ENCODE measurements at regions not wholly inside any gene's neighbourhood (a gene's known extent, or its start where the extent isn't known, plus 50 kb on each side); places are given as distances from the start of the nearest gene placed in this dataset.

DNA sequence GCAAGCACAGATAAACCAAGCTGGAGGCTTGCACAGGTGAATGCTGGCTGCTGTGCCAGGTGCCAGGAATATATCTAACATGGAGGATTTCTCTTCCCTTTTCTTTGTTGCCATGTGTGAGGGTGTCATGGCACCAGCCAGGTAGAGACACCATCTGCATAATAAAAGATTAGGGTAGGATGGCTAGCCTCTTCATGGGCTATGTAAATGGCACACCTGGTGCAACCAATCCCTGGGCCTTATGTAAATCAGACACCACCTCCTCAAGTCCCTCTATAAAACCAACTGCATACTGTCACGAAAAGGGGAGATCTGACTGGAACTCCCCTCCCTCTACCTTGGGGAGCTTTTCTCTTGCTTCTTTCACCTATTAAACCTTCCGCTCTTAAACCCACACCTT lies 322.5 kb upstream of the POM121L12 start:
- H3K27ac Mint-ChIP-seq (ENCODE audit: unreplicated experiment): no peak overlapping the region
- no peak for DNase-seq
- no peaks in the 10 kb centered on the region for H3K4me1 Mint-ChIP-seq (ENCODE audit: low read depth, unreplicated experiment)
- H3K27me3 Mint-ChIP-seq (ENCODE audit: unreplicated experiment): no peaks in the 10 kb centered on the region
- no peaks in the 10 kb centered on the region for H3K36me3 Mint-ChIP-seq (ENCODE audit: unreplicated experiment)
- H3K9me3 Mint-ChIP-seq (ENCODE audit: unreplicated experiment): no peaks in the 10 kb centered on the region
- H3K4me3 Mint-ChIP-seq (ENCODE audit: unreplicated experiment): no peak overlapping the region
- TF ChIP-seq, protein P1, sequence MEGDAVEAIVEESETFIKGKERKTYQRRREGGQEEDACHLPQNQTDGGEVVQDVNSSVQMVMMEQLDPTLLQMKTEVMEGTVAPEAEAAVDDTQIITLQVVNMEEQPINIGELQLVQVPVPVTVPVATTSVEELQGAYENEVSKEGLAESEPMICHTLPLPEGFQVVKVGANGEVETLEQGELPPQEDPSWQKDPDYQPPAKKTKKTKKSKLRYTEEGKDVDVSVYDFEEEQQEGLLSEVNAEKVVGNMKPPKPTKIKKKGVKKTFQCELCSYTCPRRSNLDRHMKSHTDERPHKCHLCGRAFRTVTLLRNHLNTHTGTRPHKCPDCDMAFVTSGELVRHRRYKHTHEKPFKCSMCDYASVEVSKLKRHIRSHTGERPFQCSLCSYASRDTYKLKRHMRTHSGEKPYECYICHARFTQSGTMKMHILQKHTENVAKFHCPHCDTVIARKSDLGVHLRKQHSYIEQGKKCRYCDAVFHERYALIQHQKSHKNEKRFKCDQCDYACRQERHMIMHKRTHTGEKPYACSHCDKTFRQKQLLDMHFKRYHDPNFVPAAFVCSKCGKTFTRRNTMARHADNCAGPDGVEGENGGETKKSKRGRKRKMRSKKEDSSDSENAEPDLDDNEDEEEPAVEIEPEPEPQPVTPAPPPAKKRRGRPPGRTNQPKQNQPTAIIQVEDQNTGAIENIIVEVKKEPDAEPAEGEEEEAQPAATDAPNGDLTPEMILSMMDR (IDR thresholded peaks at IDR 0.05; ENCODE audit: partially characterized antibody, unreplicated experiment): no peak

DNA sequence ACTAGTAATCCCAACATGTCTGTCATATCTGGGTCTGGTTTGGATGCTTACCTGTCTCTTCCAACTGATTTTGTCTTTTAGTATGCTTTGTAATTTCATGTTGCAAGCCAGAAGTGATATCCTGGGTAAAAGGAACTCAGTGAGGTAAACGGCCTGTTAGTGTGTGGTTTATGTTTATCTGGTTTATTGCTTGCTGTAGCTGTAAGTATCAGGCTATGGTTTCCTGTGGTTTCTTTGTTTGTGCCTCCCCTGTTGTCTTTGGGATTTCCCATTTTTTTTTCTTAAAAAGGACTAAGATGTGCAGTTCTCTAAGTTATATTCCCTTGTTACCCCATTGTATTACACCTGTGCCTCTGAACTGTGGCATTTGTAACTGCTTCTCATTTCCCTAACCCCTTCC lies 323.5 kb upstream of the POM121L12 start:
- H3K27me3 Mint-ChIP-seq (ENCODE audit: unreplicated experiment): no peaks in the 10 kb centered on the region
- no peak overlapping the region for H3K27ac Mint-ChIP-seq (ENCODE audit: unreplicated experiment)
- TF ChIP-seq, protein P1 (IDR thresholded peaks at IDR 0.05; ENCODE audit: partially characterized antibody, unreplicated experiment): no peak
- H3K4me3 Mint-ChIP-seq (ENCODE audit: unreplicated experiment): no peak overlapping the region
- no peaks in the 10 kb centered on the region for H3K9me3 Mint-ChIP-seq (ENCODE audit: unreplicated experiment)
- DNase-seq: no peak
- no peaks in the 10 kb centered on the region for H3K4me1 Mint-ChIP-seq (ENCODE audit: low read depth, unreplicated experiment)
- H3K36me3 Mint-ChIP-seq (ENCODE audit: unreplicated experiment): no peaks in the 10 kb centered on the region

DNA sequence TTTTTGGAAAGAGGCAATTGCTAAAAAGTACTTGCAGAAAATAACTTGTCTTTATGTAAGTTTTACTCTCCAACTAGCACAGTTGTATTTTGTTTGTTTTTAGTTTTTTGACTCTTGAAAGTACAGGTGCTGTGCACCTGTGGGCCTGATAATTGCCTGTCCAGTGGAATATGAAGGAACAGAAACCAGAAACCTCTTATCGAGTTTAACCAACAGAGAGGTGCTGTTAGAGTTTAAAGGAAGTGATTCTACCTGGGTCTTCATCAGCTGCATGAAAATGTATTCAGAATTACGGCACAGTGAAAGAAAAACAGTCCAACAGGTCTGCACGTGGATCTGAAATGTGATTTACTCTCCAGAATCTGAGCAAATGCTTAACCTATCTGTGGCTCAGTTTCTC lies 326.6 kb upstream of the POM121L12 start:
- Mint-ChIP-seq H3K9me3 (ENCODE audit: unreplicated experiment) (no peaks in the 10 kb centered on the region), H3K4me3 (ENCODE audit: unreplicated experiment) (no peak overlapping the region), H3K27ac (ENCODE audit: unreplicated experiment) (no peak overlapping the region), H3K27me3 (ENCODE audit: unreplicated experiment) (no peaks in the 10 kb centered on the region), H3K36me3 (ENCODE audit: unreplicated experiment) (no peaks in the 10 kb centered on the region), H3K4me1 (ENCODE audit: low read depth, unreplicated experiment) (no peaks in the 10 kb centered on the region)
- TF ChIP-seq, protein P1 (IDR thresholded peaks at IDR 0.05; ENCODE audit: partially characterized antibody, unreplicated experiment): no peak
- DNase-seq: no peak

DNA sequence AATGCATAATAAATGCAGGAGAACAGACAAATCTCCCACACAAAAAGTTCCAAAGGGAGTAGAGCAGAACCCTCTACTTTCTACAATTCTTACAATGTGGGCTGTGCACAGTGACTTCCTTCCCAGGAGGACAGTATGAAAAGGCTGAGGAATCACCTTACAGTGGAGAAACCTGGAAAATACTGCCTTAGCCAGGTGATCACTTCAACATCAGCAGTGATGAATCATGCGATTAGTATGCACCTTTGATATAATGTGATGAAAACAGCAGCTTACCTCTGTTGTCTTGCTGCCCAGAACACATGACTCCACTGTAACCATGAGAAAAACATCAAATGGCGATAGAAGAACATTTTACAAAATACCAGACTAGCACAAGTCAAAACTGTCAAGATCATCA lies 329.7 kb upstream of the POM121L12 start:
- Mint-ChIP-seq H3K36me3 (ENCODE audit: unreplicated experiment) (no peaks in the 10 kb centered on the region), H3K27ac (ENCODE audit: unreplicated experiment) (no peak overlapping the region), H3K4me3 (ENCODE audit: unreplicated experiment) (no peak overlapping the region), H3K9me3 (ENCODE audit: unreplicated experiment) (no peaks in the 10 kb centered on the region), H3K4me1 (ENCODE audit: low read depth, unreplicated experiment) (peaks cover under 1% of the 10 kb centered on the region), H3K27me3 (ENCODE audit: unreplicated experiment) (no peaks in the 10 kb centered on the region)
- DNase-seq: no peak
- TF ChIP-seq, protein P1 (IDR thresholded peaks at IDR 0.05; ENCODE audit: partially characterized antibody, unreplicated experiment): no peak

DNA sequence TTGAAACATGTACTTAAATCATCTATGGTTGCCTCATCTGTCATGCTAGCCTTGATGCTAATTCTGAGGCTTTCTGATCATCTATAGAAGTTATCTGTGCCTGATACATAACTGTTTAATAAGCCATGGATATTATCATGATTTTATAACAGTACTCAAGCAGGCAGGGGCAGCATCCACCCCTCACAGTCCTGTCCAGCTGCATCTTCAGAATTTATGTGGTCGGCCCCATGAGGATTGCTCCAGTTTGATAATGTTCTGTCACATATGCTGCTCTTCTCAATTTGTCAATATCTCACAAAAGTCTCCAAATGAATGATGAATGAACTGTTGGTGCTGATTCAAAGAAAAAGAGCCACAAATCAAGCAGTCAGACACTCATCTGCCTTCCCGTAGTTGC lies 335.1 kb upstream of the POM121L12 start:
- peaks cover 2% of the 10 kb centered on the region for H3K9me3 Mint-ChIP-seq (ENCODE audit: unreplicated experiment)
- H3K27ac Mint-ChIP-seq (ENCODE audit: unreplicated experiment): peak overlapping the region; percentile 10
- TF ChIP-seq, protein P1 (IDR thresholded peaks at IDR 0.05; ENCODE audit: partially characterized antibody, unreplicated experiment): no peak
- H3K27me3 Mint-ChIP-seq (ENCODE audit: unreplicated experiment): no peaks in the 10 kb centered on the region
- no peaks in the 10 kb centered on the region for H3K36me3 Mint-ChIP-seq (ENCODE audit: unreplicated experiment)
- peaks cover 6% of the 10 kb centered on the region for H3K4me1 Mint-ChIP-seq (ENCODE audit: low read depth, unreplicated experiment)
- H3K4me3 Mint-ChIP-seq (ENCODE audit: unreplicated experiment): no peak overlapping the region
- no peak for DNase-seq
